Smooth muscle cell (in vitro differentiated cells): ENCODE measurements at regions not wholly inside any gene's neighbourhood (a gene's known extent, or its start where the extent isn't known, plus 50 kb on each side); places are given as distances from the start of the nearest gene placed in this dataset.

ENCODE experiments used
- DNase-seq: peaks from one replicate; lab custom pipeline; 2025; ENCODE audit not compliant: unreplicated experiment; lab: John Stamatoyannopoulos, UW
- H2AFZ ChIP-seq: fragments of 200-600 bp; sonication (generic); 2 replicates; pipeline ENCODE4 v1.6.0; 2016; ENCODE audit warnings: antibody characterized with exemption, low read depth, mild to moderate bottlenecking
- H3F3A ChIP-seq: fragments of 200-600 bp; sonication (generic); 2 replicates; pipeline ENCODE4 v1.6.0; 2017; ENCODE audit warnings: antibody characterized with exemption, low read depth
- H3K27ac ChIP-seq: fragments of 200-600 bp; sonication (generic); 2 replicates; pipeline ENCODE4 v1.5.1; 2016; ENCODE audit warnings: low read depth, mild to moderate bottlenecking
- H3K27me3 ChIP-seq: fragments of 200-600 bp; sonication (generic); 2 replicates; pipeline ENCODE4 v1.6.1; 2016; ENCODE audit warnings: low read depth, mild to moderate bottlenecking
- H3K36me3 ChIP-seq: fragments of 200-600 bp; sonication (generic); 2 replicates; pipeline ENCODE4 v1.5.1; 2016; ENCODE audit warnings: low read depth
- H3K4me1 ChIP-seq: fragments of 200-600 bp; sonication (generic); 2 replicates; pipeline ENCODE4 v1.5.1; 2016; ENCODE audit warnings: low read depth
- H3K4me2 ChIP-seq: fragments of 200-600 bp; sonication (generic); 2 replicates; pipeline ENCODE4 v1.6.0; 2016; ENCODE audit warnings: mild to moderate bottlenecking
- H3K4me3 ChIP-seq: fragments of 200-600 bp; sonication (generic); 2 replicates; pipeline ENCODE4 v1.5.1; 2016; ENCODE audit warnings: mild to moderate bottlenecking
- H3K79me2 ChIP-seq: fragments of 200-600 bp; sonication (generic); 2 replicates; pipeline ENCODE4 v1.6.0; 2016; ENCODE audit warnings: low read depth, mild to moderate bottlenecking
- H3K9ac ChIP-seq: fragments of 200-600 bp; sonication (generic); 2 replicates; pipeline ENCODE4 v1.6.0; 2016; ENCODE audit warnings: low read depth
- H3K9me3 ChIP-seq: fragments of 200-600 bp; sonication (generic); replicated peaks from 2 replicates; pipeline ENCODE4 v1.5.1; 2016; ENCODE audit warnings: low read depth
- H4K20me1 ChIP-seq: fragments of 200-600 bp; sonication (generic); 2 replicates; pipeline ENCODE4 v1.6.0; 2016; ENCODE audit warnings: low read depth
- WGBS: methylation state at CpG from one replicate; pipeline ENCODE4 v1.1.7; 2016; ENCODE audit warnings: low lambda C conversion rate; 5-methylcytosine and 5-hydroxymethylcytosine counted together
- TF ChIP-seq, protein P1 (sequence below): fragments of 200-600 bp; sonication (generic); IDR thresholded peaks from 2 replicates; pipeline ENCODE4 v1.5.1; 2017; ENCODE audit warnings: borderline replicate concordance, mild to moderate bottlenecking, antibody characterized with exemption; ENCODE audit not compliant: insufficient read depth, poor library complexity, severe bottlenecking

GRCh38 chr21:20086508-20086907 is 911.7 kb upstream of the NCAM2 start:
- H3K27ac ChIP-seq = no peak overlapping the region
- H3K79me2 ChIP-seq = no peaks in the 10 kb centered on the region
- H3K9me3 ChIP-seq = no peaks in the 10 kb centered on the region
- DNase-seq = no peak
- H3K4me1 ChIP-seq = no peaks in the 10 kb centered on the region
- WGBS = 91% methylated on average over 3 of the region's 3 CpGs
- no peak overlapping the region for H3K4me2 ChIP-seq
- no peaks in the 10 kb centered on the region for H3F3A ChIP-seq
- TF ChIP-seq, protein P1, sequence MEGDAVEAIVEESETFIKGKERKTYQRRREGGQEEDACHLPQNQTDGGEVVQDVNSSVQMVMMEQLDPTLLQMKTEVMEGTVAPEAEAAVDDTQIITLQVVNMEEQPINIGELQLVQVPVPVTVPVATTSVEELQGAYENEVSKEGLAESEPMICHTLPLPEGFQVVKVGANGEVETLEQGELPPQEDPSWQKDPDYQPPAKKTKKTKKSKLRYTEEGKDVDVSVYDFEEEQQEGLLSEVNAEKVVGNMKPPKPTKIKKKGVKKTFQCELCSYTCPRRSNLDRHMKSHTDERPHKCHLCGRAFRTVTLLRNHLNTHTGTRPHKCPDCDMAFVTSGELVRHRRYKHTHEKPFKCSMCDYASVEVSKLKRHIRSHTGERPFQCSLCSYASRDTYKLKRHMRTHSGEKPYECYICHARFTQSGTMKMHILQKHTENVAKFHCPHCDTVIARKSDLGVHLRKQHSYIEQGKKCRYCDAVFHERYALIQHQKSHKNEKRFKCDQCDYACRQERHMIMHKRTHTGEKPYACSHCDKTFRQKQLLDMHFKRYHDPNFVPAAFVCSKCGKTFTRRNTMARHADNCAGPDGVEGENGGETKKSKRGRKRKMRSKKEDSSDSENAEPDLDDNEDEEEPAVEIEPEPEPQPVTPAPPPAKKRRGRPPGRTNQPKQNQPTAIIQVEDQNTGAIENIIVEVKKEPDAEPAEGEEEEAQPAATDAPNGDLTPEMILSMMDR = no peak
- no peaks in the 10 kb centered on the region for H3K27me3 ChIP-seq
- no peak overlapping the region for H3K9ac ChIP-seq
- H2AFZ ChIP-seq = no peak overlapping the region
- no peaks in the 10 kb centered on the region for H4K20me1 ChIP-seq
- no peaks in the 10 kb centered on the region for H3K36me3 ChIP-seq
- no peak overlapping the region for H3K4me3 ChIP-seq

GRCh38 chr21:20106368-20106767 is 891.8 kb upstream of the NCAM2 start:
- H3K27me3 ChIP-seq = no peaks in the 10 kb centered on the region
- H3K9ac ChIP-seq = no peak overlapping the region
- no peaks in the 10 kb centered on the region for H3K4me1 ChIP-seq
- H3K9me3 ChIP-seq = no peaks in the 10 kb centered on the region
- H3F3A ChIP-seq = no peaks in the 10 kb centered on the region
- H3K79me2 ChIP-seq = no peaks in the 10 kb centered on the region
- 65% methylated on average over 2 of the region's 2 CpGs for WGBS
- TF ChIP-seq, protein P1 = no peak
- DNase-seq = no peak
- no peak overlapping the region for H3K27ac ChIP-seq
- H3K36me3 ChIP-seq = no peaks in the 10 kb centered on the region
- no peak overlapping the region for H3K4me3 ChIP-seq
- H3K4me2 ChIP-seq = no peak overlapping the region
- H2AFZ ChIP-seq = no peak overlapping the region
- H4K20me1 ChIP-seq = no peaks in the 10 kb centered on the region

- Histone ChIP-seq H3K27me3 (no peaks in the 10 kb centered on the region), H3K9me3 (no peaks in the 10 kb centered on the region), H3K9ac (no peak overlapping the region), H3F3A (no peaks in the 10 kb centered on the region), H3K4me2 (no peak overlapping the region), H3K36me3 (no peaks in the 10 kb centered on the region), H3K4me1 (no peaks in the 10 kb centered on the region), H4K20me1 (no peaks in the 10 kb centered on the region), H2AFZ (no peak overlapping the region), H3K79me2 (no peaks in the 10 kb centered on the region), H3K4me3 (no peak overlapping the region), H3K27ac (no peak overlapping the region)
- DNase-seq = no peak
- WGBS = 76% methylated on average over 1 of the region's 1 CpG
- TF ChIP-seq, protein P1 = no peak
These were observed 890.2 kb upstream of the NCAM2 start for GRCh38 chr21:20108016-20108415.

DNA sequence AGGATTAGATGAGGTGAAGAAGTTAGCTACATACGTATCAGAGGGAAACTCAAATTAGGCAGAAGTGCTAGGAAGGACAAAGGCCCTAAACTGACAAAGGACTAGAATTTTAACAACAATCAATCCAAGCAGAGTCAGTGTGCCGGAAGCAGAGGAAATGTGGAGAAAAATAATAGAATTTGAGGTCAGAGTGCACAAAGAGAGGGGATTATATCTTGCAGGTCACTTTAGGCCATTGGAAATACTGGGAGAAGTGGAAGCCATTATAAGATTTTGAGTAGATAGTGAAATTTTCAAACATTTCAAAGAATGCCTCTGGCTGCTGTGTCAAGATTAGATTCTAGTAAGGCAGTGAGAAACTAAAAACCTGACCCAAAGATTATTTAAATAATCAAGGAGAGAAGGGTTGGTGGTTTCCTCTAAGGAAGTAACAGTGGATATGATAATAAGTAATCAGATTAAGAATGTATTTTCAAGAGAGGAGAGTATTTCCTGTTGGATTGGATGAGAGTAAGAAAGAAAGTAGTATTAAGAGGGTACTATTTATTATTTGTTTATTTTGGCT is 889.2 kb upstream of the NCAM2 start:
- Histone ChIP-seq H3K4me2 (no peak overlapping the region), H2AFZ (peak overlapping the region; percentile 33), H3K27me3 (no peaks in the 10 kb centered on the region), H3K36me3 (no peaks in the 10 kb centered on the region), H4K20me1 (no peaks in the 10 kb centered on the region), H3K4me1 (no peaks in the 10 kb centered on the region), H3K79me2 (no peaks in the 10 kb centered on the region), H3K9me3 (no peaks in the 10 kb centered on the region), H3F3A (no peaks in the 10 kb centered on the region), H3K27ac (no peak overlapping the region), H3K4me3 (no peak overlapping the region), H3K9ac (no peak overlapping the region)
- 88% methylated on average over 2 of the region's 2 CpGs for WGBS
- TF ChIP-seq, protein P1 = no peak
- DNase-seq = no peak
